HG03457 (cell line): ENCODE measurements at regions not wholly inside any gene's neighbourhood (a gene's known extent, or its start where the extent isn't known, plus 50 kb on each side); places are given as distances from the start of the nearest gene placed in this dataset.
"Not testable (repeated sequence)": the region's sequence is repeated elsewhere in the genome, so short reads cannot be mapped to it uniquely, and the experiment has no call there.

Experiments used
- ATAC-seq: cut with Tn5 transposase; IDR thresholded peaks from one replicate; pipeline ENCODE4 v1.9.1; 2021; ENCODE audit warnings: moderate number of reproducible peaks; ENCODE audit not compliant: unreplicated experiment

DNA sequence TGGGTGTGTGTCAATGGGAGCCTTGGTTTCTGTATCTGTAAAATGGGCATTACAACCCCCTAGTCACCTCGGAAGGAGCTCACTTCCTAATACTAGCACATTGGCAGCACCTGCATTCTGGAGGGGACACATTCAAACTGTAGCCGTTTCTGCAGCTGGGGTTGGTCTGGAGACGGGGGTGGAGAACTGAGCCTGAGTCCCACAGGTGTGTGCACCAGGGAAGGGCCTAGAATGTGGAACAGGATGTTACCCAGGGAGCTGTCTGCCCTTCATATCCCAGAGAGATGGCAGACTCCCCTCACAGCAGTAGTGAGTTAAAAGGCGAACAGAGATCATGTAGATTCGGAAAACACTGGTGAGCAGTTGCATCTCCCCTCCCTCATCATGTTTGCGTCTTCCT, 272.8 kb upstream of the ZNF32 start:
- ATAC-seq, result no peak

DNA sequence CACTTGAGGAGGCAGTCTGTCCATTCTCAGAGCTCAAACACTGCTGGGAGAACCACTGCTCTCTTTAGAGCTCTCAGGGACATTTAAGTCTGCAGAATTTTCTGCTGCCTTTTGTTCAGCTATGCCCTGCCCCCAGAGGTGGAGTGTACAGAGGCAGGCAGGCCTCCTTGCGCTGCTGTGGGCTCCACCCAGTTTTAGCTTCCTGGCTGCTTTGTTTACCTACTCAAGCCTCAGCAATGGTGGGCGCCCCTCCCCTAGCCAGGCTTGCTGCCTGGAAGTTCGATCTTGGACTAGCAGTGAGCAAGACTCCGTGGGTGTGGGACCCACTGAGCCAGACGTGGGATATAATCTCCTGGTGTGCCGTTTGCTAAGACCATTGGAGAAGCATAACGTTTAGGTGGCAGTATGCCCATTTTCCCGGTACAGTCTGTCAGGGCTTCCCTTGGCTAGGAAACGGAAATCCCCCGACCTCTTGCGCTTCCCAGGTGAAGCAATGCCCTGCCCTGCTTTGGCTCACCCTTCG, 271.6 kb upstream of the ZNF32 start:
- ATAC-seq, result not testable (repeated sequence)

DNA sequence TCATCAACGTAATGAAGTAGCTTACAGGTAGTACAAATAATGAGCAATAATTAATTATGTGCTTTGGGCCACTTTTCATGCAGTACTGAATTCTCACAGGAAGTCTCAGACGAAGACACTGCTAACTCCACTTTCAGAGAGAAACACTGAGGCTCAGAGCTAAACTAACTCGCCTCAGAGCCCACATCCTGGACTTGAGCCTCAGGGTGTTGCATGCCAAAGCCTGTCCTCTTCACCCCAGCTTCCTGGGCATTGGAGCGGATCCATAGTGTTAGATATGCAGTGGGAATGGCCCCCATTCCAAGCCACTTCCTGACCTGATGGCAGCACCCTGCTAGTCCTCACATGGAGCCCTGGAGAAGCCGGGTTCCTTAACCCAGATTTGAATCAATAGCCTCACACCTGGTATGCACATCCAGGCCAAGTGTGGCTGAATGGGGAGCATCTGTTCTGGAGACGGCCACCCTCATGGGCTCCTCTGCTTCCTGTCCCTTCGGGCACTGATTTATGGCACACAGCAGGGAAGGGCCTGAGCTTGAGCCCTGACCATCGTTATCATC, 265.1 kb upstream of the ZNF32 start:
- ATAC-seq, result no peak

DNA sequence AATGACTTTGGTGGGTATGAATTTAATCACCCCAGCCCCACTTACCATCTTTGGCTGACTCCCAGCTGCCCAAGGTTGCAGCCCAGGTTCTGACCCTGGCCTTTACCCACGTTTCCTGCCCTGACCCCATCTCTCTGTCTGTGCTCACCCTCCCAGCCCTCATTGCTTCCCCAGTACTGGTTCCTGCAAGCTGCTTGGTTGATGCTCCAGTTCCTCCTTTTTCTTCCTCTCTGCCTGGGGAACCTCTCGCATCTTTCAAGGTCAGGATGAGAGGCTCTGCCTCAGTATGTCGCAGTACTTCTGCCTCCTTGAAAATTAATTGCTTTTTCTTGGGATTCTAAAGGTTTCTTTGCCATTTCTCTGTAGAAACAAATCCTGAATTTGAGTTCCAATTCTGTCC, 263.8 kb upstream of the ZNF32 start:
- no peak for ATAC-seq

DNA sequence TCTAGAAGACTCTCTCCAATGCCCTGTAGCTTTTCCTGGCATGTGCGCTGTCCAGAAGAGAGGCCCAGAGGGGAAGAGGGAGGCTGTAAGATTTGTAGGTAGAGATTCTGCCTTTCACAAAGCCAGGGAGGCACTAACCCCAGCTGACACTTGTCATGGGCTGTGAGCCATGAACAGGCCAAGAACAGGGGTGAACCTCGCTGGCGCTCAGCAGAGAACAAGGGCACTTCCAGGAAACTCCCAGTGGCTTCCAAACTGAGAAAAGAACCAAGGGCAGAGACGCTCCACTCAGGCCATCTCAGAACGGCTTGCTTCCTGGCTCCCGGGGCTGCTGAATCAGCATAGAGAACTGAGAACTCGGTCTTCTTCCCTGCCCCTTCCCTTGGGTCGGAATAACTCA, 257.8 kb upstream of the ZNF32 start:
- no peak for ATAC-seq

DNA sequence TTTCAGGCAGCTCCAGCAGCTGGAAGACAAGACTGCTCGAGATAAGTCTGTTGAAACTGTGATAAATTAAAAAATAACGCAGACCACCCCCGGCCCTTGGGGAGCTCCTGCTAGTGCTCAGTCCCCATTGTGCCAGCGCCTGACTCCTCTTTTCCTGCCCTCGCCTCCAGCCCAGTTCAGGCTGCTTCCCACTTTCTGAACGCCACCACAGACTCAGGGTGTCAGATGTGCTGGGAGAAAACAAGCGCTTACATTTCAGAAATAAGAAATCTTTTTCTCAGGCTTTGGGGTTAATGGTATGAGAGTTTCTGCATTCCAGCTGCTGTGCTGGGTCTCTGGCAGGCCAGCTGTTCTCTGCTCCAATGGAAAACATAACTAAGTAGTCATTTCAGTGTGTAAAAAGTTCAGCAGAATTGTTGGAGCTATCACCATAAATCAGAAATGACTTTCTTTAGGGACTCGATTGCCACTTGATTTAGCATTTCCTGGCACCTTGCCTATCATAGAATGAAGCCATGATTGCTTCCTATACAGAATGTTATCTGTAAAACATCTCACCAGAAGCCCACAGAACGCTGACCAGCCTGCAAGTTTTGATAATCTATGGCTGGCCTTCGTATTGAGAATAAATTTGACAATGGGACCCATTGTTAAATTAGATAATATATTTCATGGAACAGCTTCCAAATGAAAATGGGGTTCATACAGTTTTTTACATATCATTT, 257.0 kb upstream of the ZNF32 start:
- no peak for ATAC-seq

DNA sequence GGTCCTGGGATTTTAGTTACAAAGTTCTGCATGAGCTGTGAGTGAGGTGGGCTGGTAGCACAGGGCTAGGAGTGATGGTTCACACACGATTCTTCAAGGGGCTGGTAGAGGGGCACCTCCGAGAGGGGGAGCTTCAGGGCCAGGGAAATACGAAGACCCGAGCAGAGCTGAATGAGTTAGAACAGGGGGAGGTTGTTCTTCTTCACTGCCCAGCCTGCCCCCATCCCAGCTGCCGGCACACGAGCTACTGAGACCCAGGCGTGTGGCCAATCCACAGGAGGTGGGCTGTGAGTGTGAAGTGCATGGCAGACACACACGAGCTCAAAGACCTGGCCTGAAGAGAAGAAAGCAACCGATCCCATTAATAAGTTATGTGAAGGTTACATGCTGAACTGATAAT, 256.2 kb upstream of the ZNF32 start:
- no peak for ATAC-seq

DNA sequence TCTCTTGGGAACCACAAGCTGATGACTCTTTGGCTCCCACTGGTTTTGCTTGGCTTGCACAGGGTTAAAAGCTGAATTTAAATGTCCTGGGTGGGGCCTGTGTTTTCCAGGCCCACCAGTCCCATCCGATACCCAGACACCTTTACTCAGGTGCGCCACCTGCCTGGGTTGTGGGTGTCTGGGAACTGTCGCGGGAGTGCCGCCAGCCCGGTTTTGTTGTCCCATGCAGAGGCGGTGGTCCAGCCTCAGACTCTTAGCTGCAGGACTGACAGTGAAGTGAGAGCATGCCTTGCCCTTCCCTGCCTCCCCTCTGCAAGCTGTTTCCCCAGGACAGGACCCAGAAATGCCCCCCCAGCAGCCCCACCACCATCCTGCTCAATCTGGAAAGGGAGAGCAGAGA, 255.6 kb upstream of the ZNF32 start:
- no peak for ATAC-seq

DNA sequence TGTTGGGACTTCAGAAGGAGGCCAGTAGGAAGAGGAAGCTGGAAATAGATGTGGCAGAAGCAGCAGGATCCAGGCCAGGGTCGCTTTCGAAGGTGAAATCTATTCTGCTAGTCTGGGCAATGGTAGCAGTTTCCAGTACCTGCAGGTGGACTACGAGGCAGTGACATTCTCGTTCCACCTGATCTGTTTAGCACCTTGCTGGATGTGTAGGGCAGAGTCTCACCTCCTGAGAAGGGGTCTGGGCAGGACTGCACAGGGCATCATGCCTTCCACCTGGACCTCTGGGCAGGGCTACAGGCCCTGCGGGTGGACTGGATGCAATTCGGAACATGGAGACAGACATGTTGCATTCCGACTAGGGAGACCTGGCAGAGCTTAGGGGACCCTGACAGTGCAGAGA, 254.8 kb upstream of the ZNF32 start:
- ATAC-seq, result no peak

DNA sequence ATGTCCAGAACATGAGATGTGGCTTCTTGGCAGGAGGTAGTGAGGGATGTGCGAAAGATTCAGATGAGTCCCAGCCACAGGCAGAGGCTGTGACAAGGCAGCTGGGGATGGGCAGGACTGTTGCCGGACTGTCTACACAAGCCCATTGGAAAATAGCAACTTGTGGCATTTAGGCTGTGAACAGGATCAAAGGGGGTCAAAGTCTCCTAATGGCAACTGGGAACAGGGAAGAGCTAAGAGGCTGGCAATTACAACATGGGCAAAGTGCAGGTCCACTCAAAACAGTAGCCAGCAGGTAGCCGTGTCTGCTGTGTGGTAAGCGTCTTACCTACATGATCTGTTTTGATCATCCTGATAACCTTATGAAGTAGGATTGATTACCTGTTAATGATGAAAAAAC, 254.2 kb upstream of the ZNF32 start:
- no peak for ATAC-seq

DNA sequence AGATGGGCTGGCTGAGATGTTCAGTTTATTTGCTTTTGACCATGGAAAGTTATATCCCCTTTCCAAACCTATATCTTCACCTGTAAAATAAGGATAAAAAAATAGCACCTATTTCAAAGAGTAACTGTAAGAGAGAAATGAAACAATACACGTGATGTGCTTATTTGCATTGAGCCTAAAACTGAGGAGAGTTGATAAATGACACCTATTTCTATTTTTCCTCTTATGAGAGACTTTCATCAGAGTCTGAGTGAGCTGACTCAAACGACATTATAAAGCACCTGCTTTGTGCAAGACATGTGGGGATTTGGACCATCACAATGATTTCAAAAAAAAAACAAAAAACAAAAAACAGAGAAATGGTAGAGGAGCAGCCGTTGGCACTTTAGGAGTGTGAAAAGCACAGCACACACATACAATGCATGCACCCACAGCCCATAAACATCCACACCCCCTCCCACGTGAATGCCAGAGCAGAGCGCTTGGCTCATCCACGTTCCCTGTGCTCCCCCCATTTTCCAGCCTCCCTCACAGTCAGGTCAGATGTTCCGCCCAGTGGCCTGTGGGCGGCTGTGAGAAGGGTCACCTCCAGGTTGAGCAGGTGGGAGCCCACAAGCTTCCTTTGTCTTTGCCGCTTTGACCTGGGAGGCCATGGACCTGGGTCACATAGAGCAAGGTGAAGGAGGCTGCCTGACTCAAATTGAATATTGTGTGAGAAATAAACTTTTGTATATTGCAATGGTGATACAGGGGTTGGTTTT, 253.2 kb upstream of the ZNF32 start:
- no peak for ATAC-seq

DNA sequence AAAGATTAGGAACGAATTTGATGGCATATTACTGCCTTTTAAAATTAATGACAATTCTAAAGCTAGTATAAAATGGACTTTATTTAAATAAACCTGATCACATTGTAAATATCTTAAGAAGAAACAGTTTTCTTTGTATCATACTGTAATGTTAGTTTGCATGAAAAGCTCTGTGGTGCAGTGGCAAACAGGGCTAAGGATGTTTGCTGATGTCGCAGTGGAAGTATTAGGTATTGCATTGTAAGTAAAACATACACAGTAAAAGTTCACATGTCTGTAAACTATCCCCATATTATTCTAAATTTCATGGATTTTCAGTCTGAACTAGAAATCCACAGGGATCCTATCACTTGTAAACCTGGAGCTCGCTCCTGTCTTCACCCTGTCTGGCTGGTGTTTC, 252.6 kb upstream of the ZNF32 start:
- ATAC-seq, result no peak

DNA sequence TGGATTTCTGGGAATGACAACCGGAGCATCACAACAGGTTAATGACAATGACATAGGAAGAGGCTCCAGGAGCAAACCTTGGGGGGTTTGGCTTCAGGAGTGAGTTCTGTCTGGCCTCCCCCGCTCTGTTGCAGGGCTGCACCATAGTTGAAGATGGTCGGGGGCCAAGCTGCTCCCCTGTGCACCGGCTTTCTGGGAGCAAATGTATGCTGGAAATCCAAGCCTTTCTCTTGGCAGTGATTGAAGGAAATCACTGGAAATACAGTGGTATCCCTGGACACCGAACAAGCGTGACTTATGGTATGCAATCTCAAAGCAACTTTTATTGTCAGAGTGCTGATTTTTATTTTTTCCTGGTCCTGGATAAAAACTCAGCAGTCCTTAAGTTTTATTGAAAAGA, 251.9 kb upstream of the ZNF32 start:
- ATAC-seq, result no peak

DNA sequence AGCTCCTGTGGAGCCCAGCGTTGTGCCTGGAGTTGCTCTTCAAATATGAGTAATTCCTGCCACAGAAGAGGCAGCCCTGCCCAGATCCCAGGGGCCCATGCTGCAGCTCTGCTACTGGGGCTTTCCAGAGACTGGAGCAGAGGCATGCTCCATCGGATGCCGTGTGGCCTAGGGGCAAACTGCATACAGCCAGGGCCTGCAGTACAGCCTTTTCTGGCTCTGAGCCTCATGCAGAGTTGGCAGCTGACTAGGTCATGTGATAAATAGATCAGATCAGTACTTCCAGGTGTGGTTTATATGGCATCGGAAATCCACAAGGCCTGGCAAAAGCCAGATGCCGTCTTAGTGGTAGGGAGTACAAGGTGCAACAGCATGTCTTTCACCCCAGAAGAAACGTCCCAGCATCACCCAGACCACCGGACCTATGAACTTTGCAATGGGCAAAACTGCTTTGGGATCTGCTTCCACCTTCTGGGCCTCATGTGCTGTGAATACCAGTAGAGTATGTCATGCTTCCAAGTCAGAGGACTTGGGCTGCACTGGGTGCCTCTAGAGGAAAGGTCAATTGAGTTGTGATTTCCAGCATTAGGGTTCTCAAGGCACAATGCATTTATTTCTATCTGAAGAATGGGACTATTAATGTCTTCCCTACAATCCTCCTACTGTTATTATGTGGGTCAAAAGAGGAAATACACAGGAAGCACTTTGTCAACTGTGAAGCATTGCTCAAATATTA, 250.7 kb upstream of the ZNF32 start:
- no peak for ATAC-seq

DNA sequence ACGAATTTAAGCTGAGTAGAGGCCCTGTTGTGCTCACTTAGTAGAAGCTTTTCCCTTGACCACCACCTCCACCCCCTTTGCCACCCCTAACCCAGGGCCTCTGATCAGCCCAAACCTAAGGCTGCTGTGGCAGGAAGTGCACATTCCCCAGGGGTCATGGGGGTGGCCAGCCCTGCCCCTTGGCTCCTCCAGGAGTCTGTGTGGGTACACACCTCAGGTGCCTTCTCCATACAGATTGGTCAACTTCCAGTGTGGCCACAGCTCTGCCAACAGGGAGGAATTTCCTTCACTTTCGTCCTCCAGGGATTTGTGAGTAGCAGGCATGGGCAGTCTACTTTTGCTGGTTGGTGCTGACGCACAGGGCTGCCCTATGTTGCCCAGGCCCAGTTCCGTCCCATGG, 249.9 kb upstream of the ZNF32 start:
- no peak for ATAC-seq

DNA sequence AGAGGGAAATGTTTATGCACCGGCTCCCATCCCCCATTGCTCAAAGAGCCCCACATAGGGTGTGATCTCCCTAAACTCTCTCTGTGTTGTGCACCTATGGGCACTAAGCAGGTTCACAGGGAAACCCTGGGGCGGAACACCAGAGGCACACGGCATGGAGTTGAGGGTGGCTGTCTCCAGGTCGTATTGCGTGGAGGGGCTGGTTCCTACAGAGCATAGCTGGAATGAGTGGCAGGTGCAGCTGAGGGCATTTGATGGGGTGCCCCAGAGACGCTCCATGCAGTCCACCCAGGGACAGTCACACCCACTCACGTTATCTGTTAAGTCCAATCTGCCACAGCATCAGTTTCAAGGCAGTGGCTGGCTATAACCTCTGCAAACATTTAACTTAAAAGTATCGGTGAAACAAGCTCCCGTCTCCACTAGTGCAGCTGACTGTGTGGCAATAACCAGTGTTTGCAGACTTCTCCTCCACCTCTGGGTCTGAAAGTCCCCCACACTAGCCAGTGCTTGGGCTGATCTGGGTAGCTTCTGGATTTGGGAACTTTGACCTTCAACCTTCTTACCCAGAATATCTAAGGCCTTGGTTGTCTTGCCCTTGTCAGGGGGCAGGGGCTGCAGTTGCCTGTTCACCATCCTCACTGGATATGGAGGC, 249.2 kb upstream of the ZNF32 start:
- ATAC-seq, result no peak

DNA sequence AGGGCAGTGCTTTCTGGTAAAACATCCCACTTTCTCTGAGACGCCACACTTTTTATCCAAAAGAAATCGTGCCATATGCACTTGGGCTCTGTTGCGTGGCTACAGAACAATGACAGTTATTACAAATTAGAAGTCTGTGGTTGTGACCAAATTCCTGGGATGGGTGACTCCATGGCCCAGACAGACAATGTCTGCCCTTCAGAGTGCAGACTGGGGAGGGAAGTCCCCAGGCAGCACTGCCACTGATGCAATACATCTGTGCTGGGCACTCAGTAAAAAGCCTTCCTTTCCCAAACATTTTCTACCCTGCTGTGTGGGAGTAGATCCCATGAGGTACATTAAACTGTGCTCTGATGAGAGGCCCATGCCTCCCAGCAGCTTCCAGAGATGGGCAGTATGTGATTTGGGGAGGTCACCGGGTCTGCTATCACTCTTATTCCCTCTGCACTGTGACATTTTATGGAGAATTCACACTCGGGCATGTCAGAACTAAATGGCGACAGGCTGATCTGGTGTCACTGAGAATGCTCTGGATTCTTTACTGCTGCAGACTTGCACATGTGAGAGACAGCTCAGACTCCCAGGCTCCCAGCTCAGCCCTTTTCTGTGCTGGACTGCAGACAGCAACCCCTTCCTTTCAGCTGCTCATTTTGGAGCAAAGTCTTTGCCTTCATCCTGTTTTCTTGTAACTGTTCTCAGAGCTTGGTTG, 243.5 kb upstream of the ZNF32 start:
- no peak for ATAC-seq

DNA sequence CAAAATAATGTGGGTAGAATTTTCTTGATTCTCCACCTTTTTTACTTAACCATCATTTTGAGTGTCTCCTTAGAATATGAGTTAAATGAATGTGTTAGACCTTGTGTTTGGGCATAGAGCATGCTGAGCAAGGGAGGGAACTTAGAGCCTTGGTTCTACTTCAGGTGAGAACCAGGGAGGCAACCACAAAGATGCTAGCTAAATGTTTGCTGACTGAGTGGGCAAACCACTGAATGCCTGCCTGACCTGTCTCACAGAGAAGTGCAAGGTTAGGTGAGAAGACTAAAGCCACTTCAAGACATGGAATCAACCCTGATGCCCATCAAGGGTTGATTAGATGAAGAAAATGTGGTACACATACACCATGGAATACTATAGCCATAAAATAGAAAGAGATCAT, 242.6 kb upstream of the ZNF32 start:
- no peak for ATAC-seq

DNA sequence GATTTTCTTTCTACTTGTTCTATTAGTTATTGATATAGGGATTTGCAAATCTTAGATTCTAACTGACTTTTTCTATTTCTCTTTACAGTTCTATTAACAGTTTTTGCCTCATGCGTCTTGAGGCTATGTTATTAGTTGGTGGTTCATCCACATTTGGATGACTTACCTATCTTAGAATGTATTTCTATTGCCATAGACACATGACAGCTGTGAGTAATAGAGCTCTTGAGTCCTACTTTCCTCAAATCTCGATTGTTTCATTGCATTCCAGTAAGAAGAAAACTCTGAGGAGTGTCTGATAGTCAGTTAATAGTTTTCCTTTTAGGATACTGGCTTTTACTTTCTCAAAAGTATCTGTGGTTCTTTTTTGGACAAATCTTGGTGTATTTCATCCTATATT, 241.4 kb upstream of the ZNF32 start:
- no peak for ATAC-seq

DNA sequence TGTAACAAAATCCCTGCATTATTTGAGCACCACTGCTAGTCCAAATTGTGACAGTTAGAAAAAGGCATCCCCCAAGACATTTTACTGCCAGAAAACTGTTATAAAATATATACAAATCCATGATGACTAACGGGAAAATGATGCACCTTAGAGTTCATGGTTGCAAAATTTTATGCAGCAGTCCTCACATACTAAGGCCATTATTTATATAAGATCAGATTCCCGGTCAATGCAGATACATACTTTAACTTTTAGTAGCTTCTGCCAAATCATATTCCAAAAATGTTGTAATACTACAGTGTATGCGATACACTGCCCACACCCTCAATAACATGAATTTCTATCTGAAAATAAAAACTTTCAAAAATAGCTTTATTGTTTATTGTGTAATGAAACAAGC, 239.9 kb upstream of the ZNF32 start:
- no peak for ATAC-seq
